ENCODE measurements at regions not wholly inside any gene's neighbourhood (a gene's known extent, or its start where the extent isn't known, plus 50 kb on each side); places are given as distances from the start of the nearest gene placed in this dataset.

GRCh38 chr13:74388626-74389025, 254.4 kb upstream of the KLF12 start:
- TF ChIP-seq CTCF (IDR thresholded peaks at IDR 0.05; ENCODE audit: control extremely low read depth in 1 of 3, insufficient read depth in 1 of 3, low read depth in 1 of 3, low read length in 3 of 3) (no peak), RAD21 (IDR thresholded peaks at IDR 0.05 in 1 of 2, conservative IDR thresholded peaks at IDR 0.05 in 1 of 2; ENCODE audit: low read depth in 2 of 2, low read length in 2 of 2) (no peak), USF2 (IDR thresholded peaks at IDR 0.05; ENCODE audit: low read length) (no peak), POLR2AphosphoS5 (IDR thresholded peaks at IDR 0.05; ENCODE audit: low read depth, low read length) (no peak), SRF (IDR thresholded peaks at IDR 0.05; ENCODE audit: low read depth, low read length) (no peak), SUZ12 (IDR thresholded peaks at IDR 0.05; ENCODE audit: low read length) (no peak), CBX5 (IDR thresholded peaks at IDR 0.05; ENCODE audit: low read depth, low read length) (no peak), CEBPB (IDR thresholded peaks at IDR 0.05; ENCODE audit: low read depth, low read length) (no peak), EP300 (IDR thresholded peaks at IDR 0.05; ENCODE audit: borderline replicate concordance in 1 of 2, low read depth in 2 of 2, low read length in 2 of 2) (no peak), JUND (IDR thresholded peaks at IDR 0.05; ENCODE audit: low read length) (no peak), EZH2 (IDR thresholded peaks at IDR 0.05; ENCODE audit: low read depth, low read length, severe bottlenecking) (no peak)
